HG03460 (cell line): ENCODE measurements at regions not wholly inside any gene's neighbourhood (a gene's known extent, or its start where the extent isn't known, plus 50 kb on each side); places are given as distances from the start of the nearest gene placed in this dataset.
"Not testable (repeated sequence)": the region's sequence is repeated elsewhere in the genome, so short reads cannot be mapped to it uniquely, and the experiment has no call there.

Source experiments
- ATAC-seq: cut with Tn5 transposase; IDR thresholded peaks from one replicate; pipeline ENCODE4 v1.9.1; 2021; ENCODE audit not compliant: unreplicated experiment

GRCh38 chr6:81977486-81977885, 225.0 kb upstream of the TENT5A start:
- ATAC-seq, result no peak

- ATAC-seq, result no peak
These were observed 217.3 kb upstream of the TENT5A start for GRCh38 chr6:81969814-81970213.

- ATAC-seq, result no peak
These were observed 216.5 kb upstream of the TENT5A start for GRCh38 chr6:81969011-81969410.

- no peak for ATAC-seq
These were observed 214.5 kb upstream of the TENT5A start for GRCh38 chr6:81966968-81967367.

DNA sequence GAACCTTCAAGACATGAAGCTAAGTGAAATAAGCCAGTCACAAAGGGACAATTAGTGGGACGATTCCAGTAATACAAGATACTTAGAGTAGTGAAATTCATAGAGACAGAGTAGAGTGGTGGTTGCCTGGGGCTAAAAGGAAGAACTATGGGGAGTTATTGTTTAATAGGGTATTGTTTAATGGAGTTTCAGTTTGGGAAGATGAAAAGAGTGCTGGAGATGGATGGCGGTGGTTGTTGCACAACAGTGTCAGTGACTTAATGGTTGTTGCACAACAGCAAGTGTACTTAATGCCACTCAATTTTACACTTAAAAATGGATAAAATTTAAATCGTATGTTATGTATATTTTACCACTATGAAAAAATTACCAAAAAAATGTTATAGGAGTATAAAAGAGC, 209.7 kb upstream of the TENT5A start:
- ATAC-seq, result no peak

- peak; percentile 74 for ATAC-seq
These were observed 198.4 kb upstream of the TENT5A start for GRCh38 chr6:81950877-81951276.

GRCh38 chr6:81948861-81949260, 196.4 kb upstream of the TENT5A start:
- ATAC-seq, result no peak

DNA sequence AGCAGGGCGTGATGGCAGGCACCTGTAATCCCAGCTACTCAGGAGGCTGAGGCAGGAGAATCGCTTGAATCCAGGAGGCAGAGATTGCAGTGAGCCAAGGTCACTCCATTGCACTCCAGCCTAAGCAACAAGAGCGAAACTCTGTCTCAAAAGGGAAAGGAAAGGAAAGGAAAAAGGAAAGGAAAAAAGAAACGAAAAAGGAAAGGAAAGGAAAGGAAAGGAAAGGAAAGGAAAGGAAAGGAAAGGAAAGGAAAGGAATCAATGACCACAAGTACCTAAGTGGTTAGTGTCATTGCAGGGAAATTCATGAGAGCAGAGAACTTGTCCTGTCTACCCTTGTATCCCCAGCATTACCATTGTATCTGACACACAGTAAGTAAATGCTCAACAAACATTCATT, 195.7 kb upstream of the TENT5A start:
- ATAC-seq, result not testable (repeated sequence)

GRCh38 chr6:81944661-81945060, 192.2 kb upstream of the TENT5A start:
- ATAC-seq, result no peak

DNA sequence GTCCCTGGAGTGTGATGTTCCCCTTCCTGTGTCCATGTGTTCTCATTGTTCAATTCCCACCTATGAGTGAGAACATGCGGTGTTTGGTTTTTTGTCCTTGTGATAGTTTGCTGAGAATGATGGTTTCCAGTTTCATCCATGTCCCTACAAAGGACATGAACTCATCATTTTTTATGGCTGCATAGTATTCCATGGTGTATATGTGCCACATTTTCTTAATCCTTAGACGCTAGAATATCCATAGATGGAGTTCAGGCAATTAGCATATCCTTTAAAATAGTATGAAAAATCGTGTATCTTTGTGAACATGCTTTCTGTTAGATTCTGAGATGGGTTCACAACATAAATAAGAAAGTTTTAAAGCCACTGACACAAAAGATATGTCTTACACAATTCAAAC, 190.4 kb upstream of the TENT5A start:
- not testable (repeated sequence) for ATAC-seq

DNA sequence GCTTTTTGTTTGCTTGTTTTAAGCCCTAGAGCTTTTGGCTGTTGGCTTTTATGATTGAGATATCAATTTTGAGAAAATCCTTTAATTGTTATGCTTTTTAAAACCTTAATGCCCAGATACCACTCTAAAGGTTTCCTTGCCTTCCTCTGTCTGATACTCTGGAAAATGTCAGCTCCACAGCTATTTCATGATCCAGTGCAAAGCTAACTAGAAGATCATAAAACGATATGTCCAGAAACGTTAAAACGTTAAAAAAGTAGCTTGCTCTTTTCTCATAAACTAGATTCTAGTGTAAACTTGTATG, 189.5 kb upstream of the TENT5A start:
- ATAC-seq, result no peak

GRCh38 chr6:81940451-81940985, 188.0 kb upstream of the TENT5A start:
- no peak for ATAC-seq

DNA sequence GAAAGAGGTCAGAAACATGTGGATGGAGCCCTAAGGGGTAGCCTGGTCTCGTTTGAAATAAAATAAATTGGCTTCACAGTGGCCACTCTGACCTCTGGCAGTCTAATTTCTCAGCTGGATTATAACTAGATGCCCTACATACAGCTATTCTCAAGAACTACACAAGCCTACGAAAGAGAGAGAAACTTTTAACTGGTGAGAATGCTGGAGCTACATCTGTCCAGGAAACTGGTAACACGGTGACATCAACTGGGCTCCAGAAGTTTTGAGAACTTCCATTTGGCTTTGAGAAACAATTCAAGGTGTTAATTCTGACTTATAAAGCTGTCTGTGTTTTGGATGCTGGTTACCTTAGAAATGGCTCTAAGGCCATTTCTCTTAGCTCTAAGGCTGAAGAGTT, 187.3 kb upstream of the TENT5A start:
- no peak for ATAC-seq

- no peak for ATAC-seq
These were observed 186.7 kb upstream of the TENT5A start for GRCh38 chr6:81938991-81939732.

- peak; percentile 81 for ATAC-seq
These were observed 185.8 kb upstream of the TENT5A start for GRCh38 chr6:81938014-81938856.

DNA sequence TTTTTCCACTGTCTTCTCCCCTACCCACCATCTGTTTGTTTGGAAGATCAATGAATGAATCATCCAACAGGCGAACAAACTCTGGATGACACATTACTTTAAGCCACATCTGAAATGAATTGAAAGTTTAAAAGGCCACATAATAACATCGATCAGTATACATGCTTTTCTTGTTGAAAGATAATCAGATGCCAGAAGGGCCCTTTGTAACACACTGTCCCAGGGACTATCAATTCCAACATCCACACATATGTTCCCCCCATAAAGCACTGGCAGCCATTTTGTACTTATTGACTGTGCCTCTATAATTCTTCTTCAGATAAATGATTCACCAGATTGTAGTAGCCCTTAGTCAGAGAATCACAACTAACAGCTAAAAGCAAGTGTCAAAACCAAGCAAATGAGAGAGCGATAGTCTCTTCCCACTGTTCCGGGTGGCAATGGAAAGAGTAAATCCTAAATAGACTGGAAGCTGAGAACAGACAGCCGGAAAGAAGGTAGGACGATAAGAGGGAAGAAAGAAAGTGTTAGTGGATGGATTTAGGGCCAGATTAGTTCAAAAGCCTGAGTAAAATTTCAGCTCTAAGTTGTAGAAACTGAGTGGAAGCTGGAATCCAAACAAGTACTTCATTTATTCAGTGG, 184.9 kb upstream of the TENT5A start:
- no peak for ATAC-seq

GRCh38 chr6:81934936-81935335, 182.5 kb upstream of the TENT5A start:
- ATAC-seq, result no peak

GRCh38 chr6:81933608-81934051, 181.1 kb upstream of the TENT5A start:
- ATAC-seq, result no peak

GRCh38 chr6:81933089-81933488, 180.6 kb upstream of the TENT5A start:
- ATAC-seq, result no peak

- ATAC-seq, result not testable (repeated sequence)
These were observed 180.0 kb upstream of the TENT5A start for GRCh38 chr6:81932448-81932847.

- ATAC-seq, result no peak
These were observed 177.3 kb upstream of the TENT5A start for GRCh38 chr6:81929828-81930227.

GRCh38 chr6:81925201-81925600, 172.7 kb upstream of the TENT5A start:
- ATAC-seq, result no peak
